OCI-LY1 (cell line): ENCODE measurements at regions not wholly inside any gene's neighbourhood (a gene's known extent, or its start where the extent isn't known, plus 50 kb on each side); places are given as distances from the start of the nearest gene placed in this dataset.

Experiments
- H2AFZ ChIP-seq: fragments of 200-600 bp; sonication (generic), shearing (Covaris generic); 2 replicates; pipeline ENCODE4 v1.6.0; 2014; ENCODE audit warnings: antibody characterized with exemption, mild to moderate bottlenecking, low read length
- H3F3A ChIP-seq: fragments of 200-600 bp; sonication (generic), shearing (Covaris generic); 2 replicates; pipeline ENCODE4 v1.6.0; 2014; ENCODE audit warnings: mild to moderate bottlenecking, antibody characterized with exemption, low read length, moderate library complexity; ENCODE audit not compliant: insufficient read depth
- H3K27ac ChIP-seq: fragments of 200-600 bp; sonication (generic); 2 replicates; pipeline ENCODE4 v1.5.1; 2014; ENCODE audit warnings: low read length, mixed run types, mild to moderate bottlenecking, low read depth; ENCODE audit not compliant: poor library complexity, severe bottlenecking
- H3K27me3 ChIP-seq: fragments of 200-600 bp; sonication (generic); 2 replicates; pipeline ENCODE4 v1.6.0; 2014; ENCODE audit warnings: antibody characterized with exemption, mild to moderate bottlenecking, low read length, moderate library complexity; ENCODE audit not compliant: insufficient read depth
- H3K36me3 ChIP-seq: fragments of 200-600 bp; sonication (generic); 2 replicates; pipeline ENCODE4 v1.6.1; 2014; ENCODE audit warnings: mild to moderate bottlenecking, antibody characterized with exemption, low read length, moderate library complexity, mixed read lengths; ENCODE audit not compliant: insufficient read depth
- H3K4me1 ChIP-seq: fragments of 200-600 bp; sonication (generic); 2 replicates; pipeline ENCODE4 v1.5.1; 2014; ENCODE audit warnings: mild to moderate bottlenecking, low read length, moderate library complexity; ENCODE audit not compliant: insufficient read depth, severe bottlenecking
- H3K4me2 ChIP-seq: fragments of 200-600 bp; sonication (generic), shearing (Covaris generic); 2 replicates; pipeline ENCODE4 v1.6.1; 2014; ENCODE audit warnings: low read length
- H3K4me3 ChIP-seq: fragments of 200-600 bp; sonication (generic); 2 replicates; pipeline ENCODE4 v1.5.1; 2014; ENCODE audit warnings: low read length, low read depth, mild to moderate bottlenecking, mixed read lengths; ENCODE audit not compliant: poor library complexity, severe bottlenecking
- H3K79me2 ChIP-seq: fragments of 200-600 bp; shearing (Covaris generic); 2 replicates; pipeline ENCODE4 v1.6.1; 2016; ENCODE audit warnings: mixed run types, low read length, mixed read lengths; ENCODE audit not compliant: insufficient read depth
- H3K9ac ChIP-seq: fragments of 200-600 bp; sonication (generic), shearing (Covaris generic); 2 replicates; pipeline ENCODE4 v1.6.1; 2014; ENCODE audit warnings: mild to moderate bottlenecking, low read length, mixed read lengths
- H3K9me2 ChIP-seq: fragments of 200-600 bp; sonication (generic), shearing (Covaris generic); 2 replicates; pipeline ENCODE4 v1.6.1; 2014; ENCODE audit warnings: low read depth, mild to moderate bottlenecking, low read length, mixed read lengths
- H3K9me3 ChIP-seq: fragments of 200-600 bp; shearing (Covaris generic); 2 replicates; pipeline ENCODE4 v1.6.1; 2014; ENCODE audit warnings: low read length, mixed read lengths
- H4K20me1 ChIP-seq: fragments of 200-600 bp; sonication (generic), shearing (Covaris generic); 2 replicates; pipeline ENCODE4 v1.6.0; 2016; ENCODE audit warnings: mild to moderate bottlenecking, low read length; ENCODE audit not compliant: insufficient read depth
- EZH2 ChIP-seq: fragments of 200-600 bp; sonication (generic), shearing (Covaris generic); IDR thresholded peaks from 2 replicates; pipeline ENCODE4 v1.8.0; 2017; ENCODE audit warnings: borderline replicate concordance, mixed run types, mild to moderate bottlenecking, antibody characterized with exemption, low read length, moderate library complexity, mixed read lengths
- TF ChIP-seq, protein P1 (sequence below): fragments of 200-600 bp; sonication (generic), shearing (Covaris generic); IDR thresholded peaks from 2 replicates; pipeline ENCODE4 v1.5.1; 2017; ENCODE audit warnings: mild to moderate bottlenecking, antibody characterized with exemption, low read length, moderate library complexity, mixed read lengths

DNA sequence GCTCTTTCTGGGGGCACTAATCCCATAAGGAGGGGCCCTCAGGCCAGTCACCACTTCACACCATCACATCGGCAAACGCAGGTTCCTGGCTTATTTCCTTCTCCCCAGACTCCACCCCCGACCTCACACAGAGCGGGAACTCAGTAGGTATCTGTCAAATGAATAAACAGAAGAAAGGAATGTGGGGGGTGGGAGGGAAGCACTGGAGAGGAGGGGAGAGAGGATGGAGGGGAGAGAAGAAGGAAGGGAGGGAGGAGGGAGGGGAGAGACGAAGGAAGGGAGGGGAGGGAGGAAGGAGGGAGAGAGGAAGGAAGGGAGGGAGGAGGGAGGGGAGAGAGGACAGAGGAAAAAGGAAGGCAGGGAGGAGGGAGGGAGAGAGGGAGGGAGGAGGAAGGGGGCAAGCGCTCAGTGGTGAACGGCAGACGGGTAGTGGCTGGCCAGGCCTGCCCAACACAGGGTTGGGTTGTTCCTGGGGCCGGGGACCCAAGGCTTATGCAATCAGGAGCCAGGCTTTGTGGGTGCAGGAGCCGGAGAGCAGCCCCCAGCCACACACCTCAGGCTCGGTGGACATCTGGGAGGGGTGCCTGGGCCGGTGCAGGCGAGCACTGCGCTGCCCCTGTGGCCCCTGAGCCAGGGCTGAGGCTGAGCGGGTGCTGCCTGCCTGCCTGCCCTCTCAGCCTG lies 52.6 kb upstream of the FBRSL1 start:
- peaks cover 7% of the 10 kb centered on the region; the same call in 1 of the 2 replicates for H3K27me3 ChIP-seq
- H3F3A ChIP-seq = no peaks in the 10 kb centered on the region
- H4K20me1 ChIP-seq = no peaks in the 10 kb centered on the region
- no peak overlapping the region for H3K4me3 ChIP-seq
- no peaks in the 10 kb centered on the region for H3K9me2 ChIP-seq
- no peak overlapping the region for H3K27ac ChIP-seq
- TF ChIP-seq, protein P1, sequence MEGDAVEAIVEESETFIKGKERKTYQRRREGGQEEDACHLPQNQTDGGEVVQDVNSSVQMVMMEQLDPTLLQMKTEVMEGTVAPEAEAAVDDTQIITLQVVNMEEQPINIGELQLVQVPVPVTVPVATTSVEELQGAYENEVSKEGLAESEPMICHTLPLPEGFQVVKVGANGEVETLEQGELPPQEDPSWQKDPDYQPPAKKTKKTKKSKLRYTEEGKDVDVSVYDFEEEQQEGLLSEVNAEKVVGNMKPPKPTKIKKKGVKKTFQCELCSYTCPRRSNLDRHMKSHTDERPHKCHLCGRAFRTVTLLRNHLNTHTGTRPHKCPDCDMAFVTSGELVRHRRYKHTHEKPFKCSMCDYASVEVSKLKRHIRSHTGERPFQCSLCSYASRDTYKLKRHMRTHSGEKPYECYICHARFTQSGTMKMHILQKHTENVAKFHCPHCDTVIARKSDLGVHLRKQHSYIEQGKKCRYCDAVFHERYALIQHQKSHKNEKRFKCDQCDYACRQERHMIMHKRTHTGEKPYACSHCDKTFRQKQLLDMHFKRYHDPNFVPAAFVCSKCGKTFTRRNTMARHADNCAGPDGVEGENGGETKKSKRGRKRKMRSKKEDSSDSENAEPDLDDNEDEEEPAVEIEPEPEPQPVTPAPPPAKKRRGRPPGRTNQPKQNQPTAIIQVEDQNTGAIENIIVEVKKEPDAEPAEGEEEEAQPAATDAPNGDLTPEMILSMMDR = no peak
- TF ChIP-seq EZH2 = no peak
- no peaks in the 10 kb centered on the region for H3K4me1 ChIP-seq
- H3K9me3 ChIP-seq = no peaks in the 10 kb centered on the region
- no peaks in the 10 kb centered on the region for H3K36me3 ChIP-seq
- no peak overlapping the region for H3K4me2 ChIP-seq
- H3K79me2 ChIP-seq = no peaks in the 10 kb centered on the region
- H3K9ac ChIP-seq = no peak overlapping the region
- no peak overlapping the region for H2AFZ ChIP-seq

GRCh38 chr12:132436791-132437251 lies 53.1 kb upstream of the FBRSL1 start:
- Histone ChIP-seq H3K9me2 (no peaks in the 10 kb centered on the region), H4K20me1 (no peaks in the 10 kb centered on the region), H3K36me3 (no peaks in the 10 kb centered on the region), H3K27me3 (peaks cover 7% of the 10 kb centered on the region; the same call in 1 of the 2 replicates), H3F3A (no peaks in the 10 kb centered on the region), H2AFZ (no peak overlapping the region), H3K27ac (no peak overlapping the region), H3K4me1 (no peaks in the 10 kb centered on the region), H3K79me2 (no peaks in the 10 kb centered on the region), H3K4me3 (no peak overlapping the region), H3K9me3 (no peaks in the 10 kb centered on the region), H3K9ac (no peak overlapping the region), H3K4me2 (no peak overlapping the region)
- TF ChIP-seq, protein P1 = no peak
- no peak for TF ChIP-seq EZH2

DNA sequence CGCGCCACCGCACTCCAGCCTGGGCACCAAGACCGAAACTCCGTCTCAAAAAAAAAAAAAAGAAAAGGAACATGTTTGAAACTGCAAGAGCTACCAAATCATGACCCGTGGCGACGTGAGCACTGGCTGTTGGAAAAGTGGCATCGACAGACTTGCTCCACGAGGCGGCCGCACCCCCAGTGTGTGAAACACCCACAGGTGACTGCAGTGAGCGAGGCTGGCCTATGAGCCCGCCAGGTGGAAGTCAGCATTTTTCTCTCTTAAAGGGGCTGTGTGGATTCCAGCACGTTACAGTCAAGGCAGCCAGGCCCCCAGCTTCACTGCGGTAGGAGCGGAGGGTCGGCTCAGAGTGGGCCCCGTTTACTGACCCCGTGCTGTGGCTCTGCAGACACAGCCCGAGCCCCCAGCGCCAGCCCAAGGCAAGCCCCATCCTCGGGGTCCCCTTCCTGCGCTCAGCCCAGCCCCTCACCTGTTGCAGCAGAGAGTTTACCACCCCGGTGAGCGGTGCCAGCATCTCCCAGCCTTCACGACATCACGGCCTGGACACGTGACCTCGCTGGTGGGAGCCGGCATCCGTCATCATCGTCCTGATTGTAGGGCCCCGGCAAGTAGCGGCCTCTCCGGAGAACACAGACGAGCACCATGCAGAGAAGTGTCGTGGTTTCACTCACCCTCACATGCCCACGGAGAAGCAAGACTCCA lies 54.3 kb upstream of the FBRSL1 start:
- Histone ChIP-seq H3F3A (no peaks in the 10 kb centered on the region), H3K4me3 (no peak overlapping the region), H3K79me2 (no peaks in the 10 kb centered on the region), H3K27ac (no peak overlapping the region), H3K27me3 (peaks cover 7% of the 10 kb centered on the region; the same call in 1 of the 2 replicates), H3K9me2 (no peaks in the 10 kb centered on the region), H3K36me3 (no peaks in the 10 kb centered on the region), H2AFZ (no peak overlapping the region), H4K20me1 (no peaks in the 10 kb centered on the region), H3K9me3 (no peaks in the 10 kb centered on the region), H3K9ac (no peak overlapping the region), H3K4me2 (no peak overlapping the region), H3K4me1 (peaks cover 3% of the 10 kb centered on the region)
- TF ChIP-seq, protein P1 = no peak
- no peak for TF ChIP-seq EZH2
